Mesothelial cell of epicardium (in vitro differentiated cells): ENCODE measurements at regions not wholly inside any gene's neighbourhood (a gene's known extent, or its start where the extent isn't known, plus 50 kb on each side); places are given as distances from the start of the nearest gene placed in this dataset.

Experiments
- DNase-seq, 2 experiments: peaks; one replicate each; pipeline ENCODE4 v3.0.0; 2021; ENCODE audit warnings: low spot score in 2 of 2; ENCODE audit not compliant: unreplicated experiment in 2 of 2
- H3K27ac Mint-ChIP-seq: 2 replicates; pipeline ENCODE4 v1.8.0; 2021; ENCODE audit warnings: mixed read lengths
- H3K27me3 Mint-ChIP-seq: 2 replicates; pipeline ENCODE4 v1.8.0; 2021; ENCODE audit warnings: low read depth, mixed read lengths
- H3K36me3 Mint-ChIP-seq: 2 replicates; pipeline ENCODE4 v1.8.0; 2021; ENCODE audit warnings: mixed read lengths
- H3K4me1 Mint-ChIP-seq: 2 replicates; pipeline ENCODE4 v1.8.0; 2021; ENCODE audit warnings: mixed read lengths
- H3K4me3 Mint-ChIP-seq: 2 replicates; pipeline ENCODE4 v1.8.0; 2021; ENCODE audit warnings: mild to moderate bottlenecking, moderate library complexity, mixed read lengths
- H3K9me3 Mint-ChIP-seq: 2 replicates; pipeline ENCODE4 v1.8.0; 2021; ENCODE audit warnings: mixed read lengths
- CTCF ChIP-seq: fragments of 200-600 bp; sonication (generic); IDR thresholded peaks from one replicate; pipeline ENCODE4 v1.5.0; 2021; ENCODE audit warnings: antibody characterized with exemption; ENCODE audit not compliant: unreplicated experiment

GRCh38 chr10:129335396-129335795, 131.6 kb upstream of the MGMT start:
- Mint-ChIP-seq H3K36me3 (no peaks in the 10 kb centered on the region), H3K4me3 (no peak overlapping the region), H3K27ac (no peak overlapping the region), H3K4me1 (no peaks in the 10 kb centered on the region), H3K9me3 (no peaks in the 10 kb centered on the region), H3K27me3 (peaks cover 7% of the 10 kb centered on the region)
- no peak for TF ChIP-seq CTCF
- DNase-seq: no peak

GRCh38 chr10:129335942-129336341, 131.1 kb upstream of the MGMT start:
- Mint-ChIP-seq H3K36me3 (no peaks in the 10 kb centered on the region), H3K4me1 (no peaks in the 10 kb centered on the region), H3K27ac (no peak overlapping the region), H3K27me3 (peaks cover 7% of the 10 kb centered on the region), H3K9me3 (no peaks in the 10 kb centered on the region), H3K4me3 (no peak overlapping the region)
- DNase-seq: no peak
- TF ChIP-seq CTCF: no peak

- Mint-ChIP-seq H3K27ac (no peak overlapping the region), H3K4me1 (no peaks in the 10 kb centered on the region), H3K27me3 (peaks cover 14% of the 10 kb centered on the region)
These were observed 127.8 kb upstream of the MGMT start for GRCh38 chr10:129339191-129339590.

GRCh38 chr10:129339841-129340240, 127.2 kb upstream of the MGMT start:
- no peak for DNase-seq
- H3K9me3 Mint-ChIP-seq: no peaks in the 10 kb centered on the region
- no peak overlapping the region for H3K4me3 Mint-ChIP-seq
- no peaks in the 10 kb centered on the region for H3K4me1 Mint-ChIP-seq
- TF ChIP-seq CTCF: no peak
- H3K36me3 Mint-ChIP-seq: no peaks in the 10 kb centered on the region
- peaks cover 14% of the 10 kb centered on the region for H3K27me3 Mint-ChIP-seq
- no peak overlapping the region for H3K27ac Mint-ChIP-seq

More at GRCh38 chr10:129339191-129339590, 127.8 kb upstream of the MGMT start:
- Mint-ChIP-seq H3K36me3 (no peaks in the 10 kb centered on the region), H3K9me3 (no peaks in the 10 kb centered on the region), H3K4me3 (no peak overlapping the region)
- DNase-seq: no peak
- TF ChIP-seq CTCF: no peak

- Mint-ChIP-seq H3K36me3 (no peaks in the 10 kb centered on the region), H3K4me3 (no peak overlapping the region), H3K27ac (no peak overlapping the region), H3K4me1 (no peaks in the 10 kb centered on the region), H3K27me3 (peaks cover 14% of the 10 kb centered on the region), H3K9me3 (no peaks in the 10 kb centered on the region)
- TF ChIP-seq CTCF: no peak
- no peak for DNase-seq
These were observed 126.0 kb upstream of the MGMT start for GRCh38 chr10:129341087-129341486.

GRCh38 chr10:129342385-129342784, 124.7 kb upstream of the MGMT start:
- Mint-ChIP-seq H3K27me3 (peaks cover 14% of the 10 kb centered on the region), H3K4me1 (no peaks in the 10 kb centered on the region), H3K27ac (no peak overlapping the region), H3K9me3 (no peaks in the 10 kb centered on the region), H3K4me3 (no peak overlapping the region), H3K36me3 (no peaks in the 10 kb centered on the region)
- DNase-seq: no peak
- no peak for TF ChIP-seq CTCF
